Adrenal gland (tissue), 5 donors: ENCODE measurements at regions not wholly inside any gene's neighbourhood (a gene's known extent, or its start where the extent isn't known, plus 50 kb on each side); places are given as distances from the start of the nearest gene placed in this dataset.
"Not testable (repeated sequence)": the region's sequence is repeated elsewhere in the genome, so short reads cannot be mapped to it uniquely, and the experiment has no call there.

ENCODE experiments used
- POLR2A ChIP-seq, 2 donors: fragments of 450-650 bp; IDR thresholded peaks; one replicate each; pipeline ENCODE4 v1.6.1; 2017; ENCODE audit warnings: antibody characterized with exemption in 2 of 2, mild to moderate bottlenecking in 2 of 2, moderate library complexity in 1 of 2
- TF ChIP-seq, protein P1 (sequence below), 6 experiments: fragments of 450-650 bp in 4 of 6; fragments of 200-600 bp in 2 of 6; sonication (generic) in 1 of 6; IDR thresholded peaks; 1 replicate in 5 of 6; 2 replicates in 1 of 6; pipeline versions ENCODE4 v1.5.1 to v1.8.0; 2016 to 2021; ENCODE audit warnings: antibody characterized with exemption in 6 of 6, mild to moderate bottlenecking in 2 of 6, moderate library complexity in 1 of 6
- donor health status: DM: no; HTN: no; CAD: no.

DNA sequence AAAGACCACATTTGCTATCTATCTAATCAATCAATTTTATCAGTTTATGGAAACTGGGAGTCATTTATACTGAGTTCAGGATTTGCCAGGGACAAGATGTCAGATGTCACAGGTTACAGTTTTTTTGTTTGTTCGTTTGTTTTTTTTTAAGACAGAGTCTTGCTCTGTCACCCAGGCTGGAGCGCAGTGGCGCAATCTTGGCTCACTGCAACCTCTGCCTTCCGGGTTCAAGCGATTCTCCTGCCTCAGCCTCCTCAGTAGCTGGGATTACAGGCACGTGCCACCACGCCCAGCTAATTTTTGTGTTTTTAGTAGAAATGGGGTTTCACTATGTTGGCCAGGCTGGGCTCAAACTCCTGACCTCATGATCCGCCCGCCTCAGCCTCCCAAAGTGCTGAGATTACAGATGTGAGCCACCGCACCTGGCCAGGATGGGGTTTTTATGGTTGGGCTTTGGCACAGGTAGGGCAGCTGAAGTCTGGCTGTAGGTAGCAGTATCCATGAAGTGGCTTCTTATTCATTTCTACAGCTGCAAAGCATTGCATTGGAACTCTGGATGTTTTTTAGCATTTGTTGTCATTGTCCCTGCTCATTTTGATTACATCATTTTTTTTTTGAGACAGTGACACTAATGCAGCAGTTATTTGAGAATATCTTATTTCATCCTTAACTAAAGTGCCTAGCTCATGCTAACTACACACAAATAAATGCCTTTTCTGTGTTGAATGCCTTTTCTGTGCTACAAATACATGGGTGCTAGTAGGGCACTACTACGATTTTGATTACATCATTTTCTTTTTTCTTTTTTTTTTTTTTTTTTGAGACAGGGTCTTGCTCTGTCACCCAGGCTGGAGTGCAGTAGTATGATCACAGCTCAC, 96.2 kb downstream of the HAUS1 start:
- TF ChIP-seq, protein P1, sequence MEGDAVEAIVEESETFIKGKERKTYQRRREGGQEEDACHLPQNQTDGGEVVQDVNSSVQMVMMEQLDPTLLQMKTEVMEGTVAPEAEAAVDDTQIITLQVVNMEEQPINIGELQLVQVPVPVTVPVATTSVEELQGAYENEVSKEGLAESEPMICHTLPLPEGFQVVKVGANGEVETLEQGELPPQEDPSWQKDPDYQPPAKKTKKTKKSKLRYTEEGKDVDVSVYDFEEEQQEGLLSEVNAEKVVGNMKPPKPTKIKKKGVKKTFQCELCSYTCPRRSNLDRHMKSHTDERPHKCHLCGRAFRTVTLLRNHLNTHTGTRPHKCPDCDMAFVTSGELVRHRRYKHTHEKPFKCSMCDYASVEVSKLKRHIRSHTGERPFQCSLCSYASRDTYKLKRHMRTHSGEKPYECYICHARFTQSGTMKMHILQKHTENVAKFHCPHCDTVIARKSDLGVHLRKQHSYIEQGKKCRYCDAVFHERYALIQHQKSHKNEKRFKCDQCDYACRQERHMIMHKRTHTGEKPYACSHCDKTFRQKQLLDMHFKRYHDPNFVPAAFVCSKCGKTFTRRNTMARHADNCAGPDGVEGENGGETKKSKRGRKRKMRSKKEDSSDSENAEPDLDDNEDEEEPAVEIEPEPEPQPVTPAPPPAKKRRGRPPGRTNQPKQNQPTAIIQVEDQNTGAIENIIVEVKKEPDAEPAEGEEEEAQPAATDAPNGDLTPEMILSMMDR (IDR thresholded peaks at IDR 0.05), result not testable (repeated sequence)
- not testable (repeated sequence) for TF ChIP-seq POLR2A (IDR thresholded peaks at IDR 0.05)
